Thyroid gland (tissue), 4 donors: ENCODE measurements at regions not wholly inside any gene's neighbourhood (a gene's known extent, or its start where the extent isn't known, plus 50 kb on each side); places are given as distances from the start of the nearest gene placed in this dataset.

Experiments used
- CTCF ChIP-seq, 6 experiments: fragments of 200-600 bp in 3 of 6; fragments of 450-650 bp in 3 of 6; sonication (generic) in 3 of 6; IDR thresholded peaks; one replicate each; pipeline ENCODE4 v1.5.1; 2016 to 2019; ENCODE audit warnings: antibody characterized with exemption in 6 of 6, mild to moderate bottlenecking in 2 of 6, inconsistent platforms in 1 of 6, moderate library complexity in 1 of 6
- POLR2A ChIP-seq, 2 donors: fragments of 450-650 bp; IDR thresholded peaks; one replicate each; pipeline ENCODE4 v1.6.1; 2017; ENCODE audit warnings: antibody characterized with exemption in 2 of 2, mild to moderate bottlenecking in 2 of 2, moderate library complexity in 1 of 2

GRCh38 chr18:77648411-77648810, 398.8 kb downstream of the GALR1 start:
- no peak for TF ChIP-seq CTCF (IDR thresholded peaks at IDR 0.05)
- no peak for TF ChIP-seq POLR2A (IDR thresholded peaks at IDR 0.05)
